ENCODE measurements at regions not wholly inside any gene's neighbourhood (a gene's known extent, or its start where the extent isn't known, plus 50 kb on each side); places are given as distances from the start of the nearest gene placed in this dataset.

- no peak for FAIRE-seq
- Histone ChIP-seq H4K20me1 (ENCODE audit: control insufficient read depth, insufficient read depth) (no peaks in the 10 kb centered on the region), H3K9ac (ENCODE audit: control insufficient read depth, insufficient read depth, low read length) (no peak overlapping the region), H3K27me3 (replicated peaks in 1 of 2; ENCODE audit: control insufficient read depth in 2 of 2, insufficient read depth in 2 of 2, low read length in 1 of 2) (no peaks in the 10 kb centered on the region; a peak in 2 of 4 replicates), H3K4me2 (ENCODE audit: control insufficient read depth, insufficient read depth) (no peak overlapping the region), H3K79me2 (ENCODE audit: control insufficient read depth, insufficient read depth, low read length) (no peaks in the 10 kb centered on the region), H2AFZ (ENCODE audit: control insufficient read depth, low read depth, low read length) (no peak overlapping the region), H3K36me3 (ENCODE audit: control insufficient read depth in 2 of 2, insufficient read depth in 2 of 2, low read length in 1 of 2) (no peaks in the 10 kb centered on the region), H3K9me3 (replicated peaks; ENCODE audit: control insufficient read depth, insufficient read depth, low read length) (no peaks in the 10 kb centered on the region), H3K27ac (ENCODE audit: control insufficient read depth, insufficient read depth) (no peak overlapping the region), H3K4me1 (ENCODE audit: control insufficient read depth, insufficient read depth, low read length) (no peaks in the 10 kb centered on the region), H3K4me3 (no peak overlapping the region)
- RAD21 ChIA-PET (ENCODE audit: unreplicated experiment) = no interaction called here
- no peak for DNase-seq (ENCODE audit: low read depth, low spot score)
- in situ Hi-C loops (cut with MboI) (no loop called here), intact Hi-C loops (cut with micrococcal nuclease; ENCODE audit: unreplicated experiment) (no loop called here)
- SMC1A ChIA-PET (ENCODE audit: uncharacterized antibody, unreplicated experiment) = interaction anchor here (1.3 kb wide), 1 partner anchor 13 kb away, joined by 4 read pairs; no protein-coding TSS in a partner anchor
- no TSS peak for BruUV-seq (replicated peaks)
- POLR2A ChIA-PET = no interaction called here
- TF ChIP-seq ZSCAN29 (IDR thresholded peaks at IDR 0.05) = no peak
- CTCF ChIA-PET = no interaction called here
- 0% methylated on average over 2 of the region's 2 CpGs for WGBS (ENCODE audit: insufficient coverage, insufficient replicate concordance, low lambda C conversion rate, missing lambda C conversion rate)
- no peak for ATAC-seq
Observed at GRCh38 chr18:34957864-34958259, 83.4 kb upstream of the MAPRE2 start.

GRCh38 chr18:34959211-34959829, 81.9 kb upstream of the MAPRE2 start:
- ATAC-seq (no peak), FAIRE-seq (no peak), DNase-seq (ENCODE audit: low read depth, low spot score) (no peak)
- Histone ChIP-seq H3K36me3 (ENCODE audit: control insufficient read depth in 2 of 2, insufficient read depth in 2 of 2, low read length in 1 of 2) (no peaks in the 10 kb centered on the region), H3K4me3 (no peak overlapping the region), H2AFZ (ENCODE audit: control insufficient read depth, low read depth, low read length) (no peak overlapping the region), H3K27me3 (replicated peaks in 1 of 2; ENCODE audit: control insufficient read depth in 2 of 2, insufficient read depth in 2 of 2, low read length in 1 of 2) (no peaks in the 10 kb centered on the region; a peak in 2 of 4 replicates), H3K4me2 (ENCODE audit: control insufficient read depth, insufficient read depth) (no peak overlapping the region), H4K20me1 (ENCODE audit: control insufficient read depth, insufficient read depth) (no peaks in the 10 kb centered on the region), H3K27ac (ENCODE audit: control insufficient read depth, insufficient read depth) (no peak overlapping the region), H3K9me3 (replicated peaks; ENCODE audit: control insufficient read depth, insufficient read depth, low read length) (no peaks in the 10 kb centered on the region), H3K9ac (ENCODE audit: control insufficient read depth, insufficient read depth, low read length) (no peak overlapping the region), H3K79me2 (ENCODE audit: control insufficient read depth, insufficient read depth, low read length) (no peaks in the 10 kb centered on the region), H3K4me1 (ENCODE audit: control insufficient read depth, insufficient read depth, low read length) (no peaks in the 10 kb centered on the region)
- TF ChIP-seq RELB (IDR thresholded peaks at IDR 0.05; ENCODE audit: low read depth) (no peak), ZNF687 (IDR thresholded peaks at IDR 0.05) (no peak), SKIL (IDR thresholded peaks at IDR 0.05; ENCODE audit: low read depth, poor library complexity, severe bottlenecking) (no peak)
- SMC1A ChIA-PET (ENCODE audit: uncharacterized antibody, unreplicated experiment) = interaction anchor here (1.2 kb wide), 2 partner anchors 12 to 16 kb away, joined by 3 read pairs; no protein-coding TSS in a partner anchor
- RAD21 ChIA-PET (ENCODE audit: unreplicated experiment) = no interaction called here
- CTCF ChIA-PET = no interaction called here
- 0% methylated on average over 1 of the region's 1 CpG for WGBS (ENCODE audit: insufficient coverage, insufficient replicate concordance, low lambda C conversion rate, missing lambda C conversion rate)
- POLR2A ChIA-PET = no interaction called here
- in situ Hi-C loops (cut with MboI) (no loop called here), intact Hi-C loops (cut with micrococcal nuclease; ENCODE audit: unreplicated experiment) (no loop called here)
- BruUV-seq (replicated peaks) = no TSS peak
